GM12892 (cell line): ENCODE measurements at regions not wholly inside any gene's neighbourhood (a gene's known extent, or its start where the extent isn't known, plus 50 kb on each side); places are given as distances from the start of the nearest gene placed in this dataset.

ENCODE experiments used
- POLR2A ChIP-seq: IDR thresholded peaks from 2 replicates; pipeline ENCODE4 v1.6.1; 2011; ENCODE audit warnings: low read depth, low read length, control low read depth
- POLR2AphosphoS5 ChIP-seq: IDR thresholded peaks from 2 replicates; pipeline ENCODE4 v1.6.1; 2011; ENCODE audit warnings: low read depth, low read length, control low read depth

DNA sequence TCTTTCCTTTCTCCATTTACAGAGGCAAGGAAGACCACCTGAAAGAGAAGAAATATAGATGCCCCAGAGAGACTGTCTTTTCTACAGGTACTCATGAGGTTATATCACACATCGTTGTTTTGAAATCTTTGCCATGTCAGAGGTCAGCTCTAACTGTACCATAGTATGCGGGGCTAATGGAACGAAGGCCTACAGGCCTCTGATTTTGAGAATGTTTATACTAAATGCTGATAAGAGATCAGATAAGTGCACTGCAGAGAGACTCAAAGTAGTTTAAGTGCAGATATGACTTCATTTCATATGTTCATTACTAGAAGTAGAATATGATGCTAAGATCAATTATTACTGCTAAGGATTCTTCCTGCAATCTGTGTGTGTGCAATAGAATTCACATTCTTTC lies 1005.0 kb downstream of the GALC start:
- TF ChIP-seq POLR2AphosphoS5 (no peak), POLR2A (no peak)
